ENCODE measurements at regions not wholly inside any gene's neighbourhood (a gene's known extent, or its start where the extent isn't known, plus 50 kb on each side); places are given as distances from the start of the nearest gene placed in this dataset.

GRCh38 chr13:22933571-22934181 lies 247.1 kb upstream of the SGCG start (continued):
- TF ChIP-seq ZNF462 (CRISPR knock-in tag; IDR thresholded peaks at IDR 0.05) (no peak), STAT1 (IDR thresholded peaks at IDR 0.05; ENCODE audit: unreplicated experiment) (no peak)

DNA sequence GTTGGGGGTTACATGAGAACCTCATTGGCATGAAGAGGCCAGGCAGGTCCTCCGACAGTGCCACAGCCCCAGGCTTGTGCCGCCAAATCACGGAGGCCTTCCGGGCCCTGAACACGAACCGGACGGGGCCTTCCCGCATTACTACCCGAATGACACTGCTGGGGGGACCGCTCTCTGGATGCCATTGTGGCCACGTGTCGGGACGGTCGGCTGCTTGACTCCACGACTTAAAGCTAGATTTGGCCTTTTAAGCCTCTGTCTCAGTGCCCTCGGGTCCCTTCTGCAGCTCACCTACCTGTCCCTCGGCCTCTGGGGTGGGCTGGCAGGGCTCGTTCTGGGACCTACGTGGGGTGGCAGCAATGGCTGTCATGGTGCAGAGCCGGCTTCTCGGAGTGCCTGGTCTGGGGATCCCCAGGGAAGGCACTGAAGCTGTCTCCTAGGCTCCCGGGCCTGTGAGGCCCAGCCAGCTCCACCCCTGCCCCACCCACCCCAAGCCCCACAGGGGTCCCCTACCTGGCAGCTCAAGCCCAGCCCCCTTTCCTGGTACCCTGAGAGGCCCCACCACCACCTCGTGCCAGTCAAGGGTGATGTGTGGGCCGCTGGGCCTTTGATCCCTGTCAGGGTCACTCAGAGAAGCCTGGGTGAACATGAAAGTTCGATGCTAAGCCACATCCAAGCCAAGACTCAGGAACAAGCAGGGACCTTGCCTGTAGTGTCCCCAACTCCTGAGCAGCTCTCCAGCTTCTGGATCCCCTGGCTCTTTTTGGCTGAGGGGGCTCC lies 245.8 kb upstream of the SGCG start:
- Histone ChIP-seq H3K4me1 (ENCODE audit: insufficient read depth) (no peaks in the 10 kb centered on the region), H3K36me3 (ENCODE audit: insufficient read depth) (no peaks in the 10 kb centered on the region), H3K4me2 (no peak overlapping the region), H3F3A (replicated peaks; ENCODE audit: low read depth) (no peaks in the 10 kb centered on the region), H3K27me3 (ENCODE audit: insufficient read depth) (no peaks in the 10 kb centered on the region), H3K27ac (ENCODE audit: low read depth) (no peak overlapping the region), H2AFZ (no peak overlapping the region), H4K20me1 (replicated peaks; ENCODE audit: insufficient read depth) (no peaks in the 10 kb centered on the region), H3K4me3 (no peak overlapping the region), H3K9me2 (ENCODE audit: insufficient read depth) (no peaks in the 10 kb centered on the region), H3K79me2 (replicated peaks; ENCODE audit: insufficient read depth) (no peaks in the 10 kb centered on the region)
- H3K9me3 Mint-ChIP-seq, result peaks cover 19% of the 10 kb centered on the region
- DNase-seq (ENCODE audit: low spot score) (no peak), ATAC-seq (no peak)
- H3K27me3 Mint-ChIP-seq (ENCODE audit: insufficient read depth, low read depth, poor library complexity), result no peaks in the 10 kb centered on the region
- no peak overlapping the region for H3K4me3 Mint-ChIP-seq
- H3K27ac Mint-ChIP-seq, result no peak overlapping the region
- H3K36me3 Mint-ChIP-seq (ENCODE audit: low read depth), result peaks cover 4% of the 10 kb centered on the region; the same call in 1 of the 3 replicates
- H3K4me1 Mint-ChIP-seq, result no peaks in the 10 kb centered on the region
- TF ChIP-seq POLR2AphosphoS5 (IDR thresholded peaks at IDR 0.05; ENCODE audit: low read depth) (no peak), EZH2 (IDR thresholded peaks at IDR 0.05; ENCODE audit: low read depth, unreplicated experiment) (no peak), ZNF114 (CRISPR knock-in tag; IDR thresholded peaks at IDR 0.05) (no peak), JUNB (IDR thresholded peaks at IDR 0.05; ENCODE audit: unreplicated experiment) (no peak), REST (IDR thresholded peaks at IDR 0.05; ENCODE audit: unreplicated experiment) (no peak), CREB1 (CRISPR knock-in tag; IDR thresholded peaks at IDR 0.05; ENCODE audit: low read depth) (no peak)

All from GM23338 (cell line).